ENCODE measurements at regions not wholly inside any gene's neighbourhood (a gene's known extent, or its start where the extent isn't known, plus 50 kb on each side); places are given as distances from the start of the nearest gene placed in this dataset.

GRCh38 chr16:22614271-22614947 is 103.7 kb downstream of the NPIPB5 start:
- peak overlapping the region; percentile 26 to 45 for H3K27ac ChIP-seq (ENCODE audit: low read depth in 2 of 2, low read length in 2 of 2)
- TF ChIP-seq CTCF (IDR thresholded peaks at IDR 0.05; ENCODE audit: borderline replicate concordance, extremely low read depth, insufficient read depth) = no peak
- no peak for FAIRE-seq

GRCh38 chr16:22618842-22619241 is 108.2 kb downstream of the NPIPB5 start:
- Histone ChIP-seq H3K9ac (ENCODE audit: low read length in 3 of 3) (no peak overlapping the region), H3K27ac (ENCODE audit: low read depth in 2 of 2, low read length in 2 of 2) (no peak overlapping the region), H3K9me3 (ENCODE audit: control insufficient read depth in 2 of 3, insufficient read depth in 1 of 3, low read length in 3 of 3) (no peaks in the 10 kb centered on the region), H3K27me3 (ENCODE audit: control insufficient read depth, insufficient read depth, low read length) (no peaks in the 10 kb centered on the region), H3K4me1 (ENCODE audit: control insufficient read depth in 2 of 3, insufficient read depth in 2 of 3, low read depth in 1 of 3, low read length in 3 of 3) (peaks cover 0 to 32% (median 12%) of the 10 kb centered on the region in 3 donors), H3K36me3 (ENCODE audit: control insufficient read depth in 2 of 3, insufficient read depth in 3 of 3, low read length in 3 of 3) (no peaks in the 10 kb centered on the region), H3K4me3 (ENCODE audit: low read length in 3 of 3) (no peak overlapping the region)
- FAIRE-seq = no peak
- intact Hi-C loops (cut with DNase I) = no loop called here
- TF ChIP-seq CTCF (IDR thresholded peaks at IDR 0.05; ENCODE audit: borderline replicate concordance, extremely low read depth, insufficient read depth) = no peak
- no peak for DNase-seq

More at GRCh38 chr16:22614271-22614947, 103.7 kb downstream of the NPIPB5 start:
- peak in 2 of 5 donors; percentile 24 to 50 for DNase-seq
- H3K9me3 ChIP-seq (ENCODE audit: control insufficient read depth in 2 of 3, insufficient read depth in 1 of 3, low read length in 3 of 3) = no peaks in the 10 kb centered on the region
- no peak overlapping the region for H3K9ac ChIP-seq (ENCODE audit: low read length in 3 of 3)
- intact Hi-C loops (cut with DNase I) = no loop called here
- H3K4me3 ChIP-seq (ENCODE audit: low read length in 3 of 3) = peak overlapping the region in 1 of 3 donors; percentile 25
- H3K4me1 ChIP-seq (ENCODE audit: control insufficient read depth in 2 of 3, insufficient read depth in 2 of 3, low read depth in 1 of 3, low read length in 3 of 3) = peaks cover 0 to 14% (median 12%) of the 10 kb centered on the region in 3 donors
- no peaks in the 10 kb centered on the region for H3K27me3 ChIP-seq (ENCODE audit: control insufficient read depth, insufficient read depth, low read length)
- no peaks in the 10 kb centered on the region for H3K36me3 ChIP-seq (ENCODE audit: control insufficient read depth in 2 of 3, insufficient read depth in 3 of 3, low read length in 3 of 3)

GRCh38 chr16:22621586-22622155 is 111.0 kb downstream of the NPIPB5 start:
- no peak overlapping the region for H3K4me3 ChIP-seq (ENCODE audit: low read length in 3 of 3)
- H3K27me3 ChIP-seq (ENCODE audit: control insufficient read depth, insufficient read depth, low read length) = no peaks in the 10 kb centered on the region
- H3K27ac ChIP-seq (ENCODE audit: low read depth in 2 of 2, low read length in 2 of 2) = peak overlapping the region in 1 of 2 donors; percentile 1
- FAIRE-seq (peak; percentile 72), DNase-seq (peak in 2 of 5 donors; percentile 57 to 70)
- H3K9me3 ChIP-seq (ENCODE audit: control insufficient read depth in 2 of 3, insufficient read depth in 1 of 3, low read length in 3 of 3) = peaks cover 0 to 4% (median 0%) of the 10 kb centered on the region in 3 donors
- H3K36me3 ChIP-seq (ENCODE audit: control insufficient read depth in 2 of 3, insufficient read depth in 3 of 3, low read length in 3 of 3) = no peaks in the 10 kb centered on the region
- no peak for TF ChIP-seq CTCF (IDR thresholded peaks at IDR 0.05; ENCODE audit: borderline replicate concordance, extremely low read depth, insufficient read depth)
- H3K4me1 ChIP-seq (ENCODE audit: control insufficient read depth in 2 of 3, insufficient read depth in 2 of 3, low read depth in 1 of 3, low read length in 3 of 3) = peaks cover 0 to 24% (median 4%) of the 10 kb centered on the region in 3 donors
- H3K9ac ChIP-seq (ENCODE audit: low read length in 3 of 3) = no peak overlapping the region
- intact Hi-C loops (cut with DNase I) = no loop called here

All from kidney (tissue), 13 donors.